SK-N-MC (cell line): ENCODE measurements at regions not wholly inside any gene's neighbourhood (a gene's known extent, or its start where the extent isn't known, plus 50 kb on each side); places are given as distances from the start of the nearest gene placed in this dataset.

Experiments
- DNase-seq: peaks from one replicate; pipeline ENCODE4 v3.0.0-alpha.2; 2011; ENCODE audit warnings: low read depth, low spot score
- H3K27ac ChIP-seq: fragments of 200-600 bp; sonication (generic); 2 replicates; pipeline ENCODE4 v1.5.1; 2016; ENCODE audit warnings: mixed run types
- H3K36me3 ChIP-seq: fragments of 200-600 bp; sonication (generic); 2 replicates; pipeline ENCODE4 v1.6.1; 2017; ENCODE audit warnings: antibody characterized with exemption, low read length, mixed read lengths; ENCODE audit not compliant: insufficient read depth
- H3K4me3 ChIP-seq: fragments of 200-600 bp; sonication (generic); 2 replicates; pipeline ENCODE4 v1.5.1; 2016
- H3K9ac ChIP-seq: fragments of 200-600 bp; sonication (generic); 2 replicates; pipeline ENCODE4 v1.8.0; 2017; ENCODE audit warnings: mixed run types, mixed read lengths; ENCODE audit not compliant: insufficient read length
- H3K9me3 ChIP-seq: fragments of 200-600 bp; sonication (generic); 2 replicates; pipeline ENCODE4 v1.6.1; 2017; ENCODE audit warnings: low read depth, mild to moderate bottlenecking, antibody characterized with exemption, low read length, moderate library complexity, mixed read lengths
- EZH2 ChIP-seq: fragments of 200-600 bp; sonication (generic); IDR thresholded peaks from one replicate; pipeline ENCODE4 v1.6.1; 2017; ENCODE audit warnings: antibody characterized with exemption
- FOXP2 ChIP-seq: optimal IDR thresholded peaks from 2 replicates; pipeline ENCODE3; 2011; ENCODE audit warnings: mild to moderate bottlenecking, moderate library complexity; ENCODE audit not compliant: insufficient read depth; ENCODE audit errors: extremely low read length, control extremely low read depth
- POLR2AphosphoS5 ChIP-seq: IDR thresholded peaks from 2 replicates; pipeline ENCODE4 v1.6.1; 2012; ENCODE audit warnings: mild to moderate bottlenecking, low read depth, low read length, borderline replicate concordance

- Histone ChIP-seq H3K9ac (no peak overlapping the region), H3K9me3 (no peaks in the 10 kb centered on the region), H3K27ac (no peak overlapping the region), H3K4me3 (no peak overlapping the region), H3K36me3 (no peaks in the 10 kb centered on the region)
- TF ChIP-seq EZH2 (no peak), POLR2AphosphoS5 (no peak)
- DNase-seq, result no peak
Observed at GRCh38 chr4:66544281-66544680, 874.0 kb upstream of the EPHA5 start.

GRCh38 chr4:66539745-66540144 lies 869.5 kb upstream of the EPHA5 start:
- H3K36me3 ChIP-seq, result no peaks in the 10 kb centered on the region
- no peak overlapping the region for H3K4me3 ChIP-seq
- H3K9me3 ChIP-seq, result no peaks in the 10 kb centered on the region
- no peak for DNase-seq
- TF ChIP-seq POLR2AphosphoS5 (no peak), EZH2 (no peak), FOXP2 (no peak)
- no peak overlapping the region for H3K9ac ChIP-seq
- H3K27ac ChIP-seq, result no peak overlapping the region

DNA sequence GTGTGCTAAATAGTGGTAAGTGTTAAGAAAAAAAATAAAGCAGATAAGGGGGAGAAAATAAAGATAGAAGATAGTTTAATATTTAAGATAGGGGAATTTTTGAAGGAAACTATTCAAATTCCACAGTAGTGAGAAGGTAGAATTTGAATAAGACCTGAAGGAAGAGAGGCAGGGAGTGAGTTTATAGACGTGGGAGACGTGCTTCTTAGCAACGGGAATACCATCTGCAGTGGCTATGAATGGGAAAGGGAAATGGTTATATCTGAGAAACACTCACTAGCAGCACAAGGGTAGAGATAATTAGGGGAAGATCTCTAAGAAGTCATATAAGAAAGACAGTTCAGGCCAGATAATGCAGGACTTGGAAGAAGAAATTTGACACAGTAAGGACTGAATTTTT lies 854.5 kb upstream of the EPHA5 start:
- no peaks in the 10 kb centered on the region for H3K9me3 ChIP-seq
- no peak for DNase-seq
- no peak overlapping the region for H3K9ac ChIP-seq
- no peak overlapping the region for H3K4me3 ChIP-seq
- no peak overlapping the region for H3K27ac ChIP-seq
- no peaks in the 10 kb centered on the region for H3K36me3 ChIP-seq
- TF ChIP-seq FOXP2 (no peak), EZH2 (no peak), POLR2AphosphoS5 (no peak)

DNA sequence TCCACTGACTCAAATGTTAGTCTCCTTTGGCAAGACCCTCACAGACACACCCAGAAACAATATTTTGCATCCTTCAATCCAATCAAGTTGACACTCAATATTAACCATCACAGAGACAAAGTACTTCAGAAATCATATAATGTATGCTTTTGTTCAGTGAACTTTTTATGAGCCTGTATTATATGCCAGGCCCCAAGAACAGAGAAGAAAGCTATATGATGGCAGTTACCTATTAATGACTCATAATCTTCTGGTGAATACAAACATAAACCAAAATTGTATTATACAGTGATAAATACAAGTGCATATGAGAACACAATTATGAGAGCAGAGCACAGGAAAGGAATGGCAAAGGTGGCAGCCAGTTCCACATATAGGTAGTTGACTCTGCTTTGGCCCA lies 852.0 kb upstream of the EPHA5 start:
- Histone ChIP-seq H3K9ac (no peak overlapping the region), H3K27ac (no peak overlapping the region), H3K9me3 (no peaks in the 10 kb centered on the region), H3K36me3 (no peaks in the 10 kb centered on the region), H3K4me3 (no peak overlapping the region)
- no peak for DNase-seq
- TF ChIP-seq POLR2AphosphoS5, result no peak
- no peak for TF ChIP-seq EZH2
- TF ChIP-seq FOXP2, result no peak

DNA sequence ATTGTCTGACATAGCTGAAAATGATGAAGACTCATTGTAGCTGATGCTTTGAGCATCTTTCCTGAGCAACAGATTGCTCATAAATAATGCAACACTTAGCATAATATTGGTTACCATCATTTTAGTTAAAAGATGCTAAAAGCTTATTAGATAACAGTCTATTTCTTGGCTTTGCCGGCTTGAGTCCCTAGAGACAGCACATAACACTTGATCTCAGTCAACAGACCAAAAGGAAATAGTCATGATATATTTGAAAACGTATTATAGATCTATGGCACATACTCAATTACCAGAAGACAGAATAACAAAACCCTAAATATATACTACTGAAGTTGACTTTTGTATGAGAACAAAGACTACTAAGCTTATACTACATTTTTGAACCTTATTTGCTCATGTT lies 846.7 kb upstream of the EPHA5 start:
- H3K4me3 ChIP-seq, result no peak overlapping the region
- H3K9ac ChIP-seq, result no peak overlapping the region
- no peaks in the 10 kb centered on the region for H3K36me3 ChIP-seq
- TF ChIP-seq POLR2AphosphoS5 (no peak), FOXP2 (no peak), EZH2 (no peak)
- DNase-seq, result no peak
- no peak overlapping the region for H3K27ac ChIP-seq
- peaks cover 5% of the 10 kb centered on the region; the same call in 1 of the 2 replicates for H3K9me3 ChIP-seq

DNA sequence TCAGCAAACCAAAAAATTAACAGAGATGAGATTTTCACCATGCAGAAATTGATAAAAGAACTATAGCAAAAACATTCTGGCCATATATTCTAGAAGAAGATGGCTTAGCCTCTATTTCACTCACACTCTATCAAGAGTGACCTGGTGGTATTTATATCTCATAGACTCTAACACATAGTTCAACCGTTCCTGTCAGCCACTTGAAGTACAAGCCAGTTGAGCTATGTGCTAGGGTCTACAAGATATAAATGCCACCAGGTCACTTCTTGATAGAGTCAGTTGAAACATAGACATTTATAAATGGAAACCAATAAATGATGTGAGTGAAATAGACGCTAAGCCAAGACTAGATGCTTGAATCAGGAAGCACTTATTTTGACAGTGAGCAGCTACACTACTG lies 836.7 kb upstream of the EPHA5 start:
- DNase-seq, result no peak
- Histone ChIP-seq H3K36me3 (no peaks in the 10 kb centered on the region), H3K4me3 (no peak overlapping the region), H3K9me3 (peaks cover 6% of the 10 kb centered on the region; the same call in 1 of the 2 replicates), H3K9ac (no peak overlapping the region), H3K27ac (no peak overlapping the region)
- TF ChIP-seq FOXP2 (no peak), POLR2AphosphoS5 (no peak), EZH2 (no peak)

DNA sequence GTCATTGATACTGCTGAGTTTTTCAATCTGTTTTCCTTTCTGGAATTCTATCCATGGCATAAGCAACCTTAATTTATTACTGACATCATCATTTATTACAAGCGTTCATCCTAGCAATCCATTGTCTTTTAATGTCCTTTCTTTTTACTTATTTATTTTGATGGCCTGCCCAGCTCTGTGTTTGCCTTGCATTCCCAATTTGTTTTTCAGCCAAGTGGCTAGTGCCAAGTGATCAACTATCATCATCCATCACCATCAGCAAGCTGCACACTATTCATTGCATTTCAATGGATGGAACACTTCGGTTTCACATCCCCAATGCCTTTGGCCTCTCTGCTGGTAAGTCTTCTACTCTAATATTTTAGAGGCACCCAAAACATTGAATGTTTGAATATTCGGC lies 831.7 kb upstream of the EPHA5 start:
- H3K27ac ChIP-seq, result no peak overlapping the region
- no peak overlapping the region for H3K9ac ChIP-seq
- no peaks in the 10 kb centered on the region for H3K36me3 ChIP-seq
- DNase-seq, result no peak
- H3K9me3 ChIP-seq, result no peaks in the 10 kb centered on the region
- TF ChIP-seq FOXP2 (no peak), POLR2AphosphoS5 (no peak), EZH2 (no peak)
- no peak overlapping the region for H3K4me3 ChIP-seq

GRCh38 chr4:66490729-66491128 lies 820.4 kb upstream of the EPHA5 start:
- no peak for TF ChIP-seq EZH2
- TF ChIP-seq POLR2AphosphoS5, result no peak
- TF ChIP-seq FOXP2, result no peak
- no peak for DNase-seq
- Histone ChIP-seq H3K9me3 (no peaks in the 10 kb centered on the region), H3K4me3 (no peak overlapping the region), H3K27ac (no peak overlapping the region), H3K36me3 (no peaks in the 10 kb centered on the region), H3K9ac (no peak overlapping the region)

GRCh38 chr4:66489783-66490452 lies 819.6 kb upstream of the EPHA5 start:
- Histone ChIP-seq H3K4me3 (no peak overlapping the region), H3K27ac (no peak overlapping the region), H3K36me3 (no peaks in the 10 kb centered on the region), H3K9ac (no peak overlapping the region), H3K9me3 (no peaks in the 10 kb centered on the region)
- no peak for TF ChIP-seq EZH2
- no peak for TF ChIP-seq POLR2AphosphoS5
- no peak for TF ChIP-seq FOXP2
- DNase-seq, result no peak
